HL-60 (cell line): ENCODE measurements at regions not wholly inside any gene's neighbourhood (a gene's known extent, or its start where the extent isn't known, plus 50 kb on each side); places are given as distances from the start of the nearest gene placed in this dataset.

ENCODE experiments used
- DNase-seq, 2 experiments: peaks; one replicate each; pipeline ENCODE4 v3.0.0-alpha.2; 2010 to 2020; ENCODE audit warnings: low read depth in 1 of 2, low spot score in 1 of 2
- H3K27ac ChIP-seq: fragments of 250-450 bp; sonication (Bioruptor Pico); replicated peaks from 2 replicates; pipeline ENCODE4 v1.5.1; 2020; ENCODE audit warnings: mild to moderate bottlenecking, moderate library complexity
- H3K27me3 ChIP-seq: fragments of 250-450 bp; sonication (Bioruptor Pico); 2 replicates; pipeline ENCODE4 v1.5.1; 2021; ENCODE audit warnings: mild to moderate bottlenecking, moderate library complexity; ENCODE audit not compliant: insufficient read depth, poor library complexity, severe bottlenecking
- H3K4me3 ChIP-seq: replicated peaks from 2 replicates; pipeline ENCODE4 v1.5.1; 2011; ENCODE audit warnings: mild to moderate bottlenecking, control low read depth, low read length; ENCODE audit not compliant: insufficient read depth
- GABPA ChIP-seq: IDR thresholded peaks from 2 replicates; pipeline ENCODE4 v1.6.1; 2012; ENCODE audit warnings: low read depth
- POLR2AphosphoS5 ChIP-seq: IDR thresholded peaks from 2 replicates; pipeline ENCODE4 v1.6.1; 2012; ENCODE audit warnings: low read depth
- SPI1 ChIP-seq: IDR thresholded peaks from 2 replicates; pipeline ENCODE4 v1.6.1; 2012; ENCODE audit warnings: low read depth, mild to moderate bottlenecking, borderline replicate concordance
- TF ChIP-seq, protein P1 (sequence below): IDR thresholded peaks from one replicate; pipeline ENCODE4 v1.5.1; 2011; ENCODE audit warnings: low read length, control low read depth, inconsistent platforms; ENCODE audit not compliant: insufficient read depth
- TF ChIP-seq, protein P2 (sequence below): IDR thresholded peaks from 2 replicates; pipeline ENCODE4 v1.6.1; 2012; ENCODE audit warnings: low read depth; ENCODE audit not compliant: insufficient replicate concordance

DNA sequence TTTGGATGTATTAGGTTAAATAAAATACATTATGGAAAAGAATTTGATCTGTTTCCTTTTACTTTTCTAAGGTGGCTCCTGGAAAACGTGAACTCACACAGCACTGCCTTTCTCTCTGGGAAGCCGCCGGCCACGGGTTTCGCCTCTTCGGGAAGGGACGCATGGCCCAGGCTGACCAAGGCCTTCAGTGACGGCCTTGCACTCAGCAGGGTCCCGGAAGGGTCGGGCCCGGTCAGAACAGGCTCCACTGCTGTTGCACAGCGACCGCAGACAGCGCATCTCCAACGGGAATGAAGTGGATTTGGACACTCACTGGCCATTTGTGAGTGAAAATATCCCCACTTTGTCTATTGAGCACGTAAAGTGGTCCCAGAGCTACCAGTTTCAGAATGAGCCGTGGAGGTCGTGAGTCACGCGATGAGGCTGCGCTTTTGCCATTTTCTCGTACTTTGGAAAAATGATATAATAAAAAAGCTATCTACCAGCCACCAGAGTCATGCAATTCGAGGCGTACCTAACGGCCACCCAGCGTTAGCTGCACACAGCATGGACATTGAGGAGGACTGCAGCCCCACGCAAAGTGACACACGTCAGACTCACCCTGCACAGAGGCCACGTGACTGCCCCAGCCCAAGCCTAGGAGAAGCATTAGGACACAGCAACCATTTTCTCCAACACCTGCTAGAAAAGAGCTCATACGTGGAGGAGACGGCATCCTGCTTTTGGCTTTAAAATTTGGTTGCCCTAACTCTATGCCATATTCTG, 244.3 kb downstream of the TTLL2 start:
- Histone ChIP-seq H3K27me3 (no peaks in the 10 kb centered on the region), H3K4me3 (no peak overlapping the region), H3K27ac (no peak overlapping the region)
- DNase-seq: no peak
- TF ChIP-seq, protein P1, sequence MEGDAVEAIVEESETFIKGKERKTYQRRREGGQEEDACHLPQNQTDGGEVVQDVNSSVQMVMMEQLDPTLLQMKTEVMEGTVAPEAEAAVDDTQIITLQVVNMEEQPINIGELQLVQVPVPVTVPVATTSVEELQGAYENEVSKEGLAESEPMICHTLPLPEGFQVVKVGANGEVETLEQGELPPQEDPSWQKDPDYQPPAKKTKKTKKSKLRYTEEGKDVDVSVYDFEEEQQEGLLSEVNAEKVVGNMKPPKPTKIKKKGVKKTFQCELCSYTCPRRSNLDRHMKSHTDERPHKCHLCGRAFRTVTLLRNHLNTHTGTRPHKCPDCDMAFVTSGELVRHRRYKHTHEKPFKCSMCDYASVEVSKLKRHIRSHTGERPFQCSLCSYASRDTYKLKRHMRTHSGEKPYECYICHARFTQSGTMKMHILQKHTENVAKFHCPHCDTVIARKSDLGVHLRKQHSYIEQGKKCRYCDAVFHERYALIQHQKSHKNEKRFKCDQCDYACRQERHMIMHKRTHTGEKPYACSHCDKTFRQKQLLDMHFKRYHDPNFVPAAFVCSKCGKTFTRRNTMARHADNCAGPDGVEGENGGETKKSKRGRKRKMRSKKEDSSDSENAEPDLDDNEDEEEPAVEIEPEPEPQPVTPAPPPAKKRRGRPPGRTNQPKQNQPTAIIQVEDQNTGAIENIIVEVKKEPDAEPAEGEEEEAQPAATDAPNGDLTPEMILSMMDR: no peak
- TF ChIP-seq GABPA: no peak
- TF ChIP-seq, protein P2, sequence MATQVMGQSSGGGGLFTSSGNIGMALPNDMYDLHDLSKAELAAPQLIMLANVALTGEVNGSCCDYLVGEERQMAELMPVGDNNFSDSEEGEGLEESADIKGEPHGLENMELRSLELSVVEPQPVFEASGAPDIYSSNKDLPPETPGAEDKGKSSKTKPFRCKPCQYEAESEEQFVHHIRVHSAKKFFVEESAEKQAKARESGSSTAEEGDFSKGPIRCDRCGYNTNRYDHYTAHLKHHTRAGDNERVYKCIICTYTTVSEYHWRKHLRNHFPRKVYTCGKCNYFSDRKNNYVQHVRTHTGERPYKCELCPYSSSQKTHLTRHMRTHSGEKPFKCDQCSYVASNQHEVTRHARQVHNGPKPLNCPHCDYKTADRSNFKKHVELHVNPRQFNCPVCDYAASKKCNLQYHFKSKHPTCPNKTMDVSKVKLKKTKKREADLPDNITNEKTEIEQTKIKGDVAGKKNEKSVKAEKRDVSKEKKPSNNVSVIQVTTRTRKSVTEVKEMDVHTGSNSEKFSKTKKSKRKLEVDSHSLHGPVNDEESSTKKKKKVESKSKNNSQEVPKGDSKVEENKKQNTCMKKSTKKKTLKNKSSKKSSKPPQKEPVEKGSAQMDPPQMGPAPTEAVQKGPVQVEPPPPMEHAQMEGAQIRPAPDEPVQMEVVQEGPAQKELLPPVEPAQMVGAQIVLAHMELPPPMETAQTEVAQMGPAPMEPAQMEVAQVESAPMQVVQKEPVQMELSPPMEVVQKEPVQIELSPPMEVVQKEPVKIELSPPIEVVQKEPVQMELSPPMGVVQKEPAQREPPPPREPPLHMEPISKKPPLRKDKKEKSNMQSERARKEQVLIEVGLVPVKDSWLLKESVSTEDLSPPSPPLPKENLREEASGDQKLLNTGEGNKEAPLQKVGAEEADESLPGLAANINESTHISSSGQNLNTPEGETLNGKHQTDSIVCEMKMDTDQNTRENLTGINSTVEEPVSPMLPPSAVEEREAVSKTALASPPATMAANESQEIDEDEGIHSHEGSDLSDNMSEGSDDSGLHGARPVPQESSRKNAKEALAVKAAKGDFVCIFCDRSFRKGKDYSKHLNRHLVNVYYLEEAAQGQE: no peak
- TF ChIP-seq SPI1: no peak
- no peak for TF ChIP-seq POLR2AphosphoS5

DNA sequence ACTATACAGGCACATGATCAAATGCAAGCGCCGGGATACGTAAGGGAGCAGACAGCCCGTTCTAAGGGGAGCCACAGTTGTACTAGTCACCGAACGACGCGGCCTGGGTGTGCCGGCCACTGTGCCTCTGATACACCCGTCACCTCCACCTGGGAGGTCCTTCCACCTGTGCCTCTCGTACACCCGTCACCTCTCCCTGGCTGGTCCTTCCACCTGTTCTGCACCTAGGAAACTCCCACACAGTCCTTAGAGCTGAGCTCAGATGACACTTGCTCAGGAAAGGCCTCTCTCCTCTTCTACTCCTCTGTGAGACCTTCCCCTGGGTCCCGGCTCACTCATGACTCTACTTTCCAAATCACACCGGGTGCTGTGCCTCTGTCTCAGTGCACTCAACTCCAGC, 245.0 kb downstream of the TTLL2 start:
- no peak overlapping the region for H3K27ac ChIP-seq
- H3K27me3 ChIP-seq: no peaks in the 10 kb centered on the region
- TF ChIP-seq, protein P2: no peak
- no peak for TF ChIP-seq SPI1
- TF ChIP-seq POLR2AphosphoS5: no peak
- no peak for TF ChIP-seq GABPA
- TF ChIP-seq, protein P1: no peak
- no peak for DNase-seq
- no peak overlapping the region for H3K4me3 ChIP-seq

GRCh38 chr6:167570460-167571400, 245.8 kb downstream of the TTLL2 start:
- no peak overlapping the region for H3K27ac ChIP-seq
- TF ChIP-seq SPI1 (no peak), GABPA (no peak), POLR2AphosphoS5 (no peak)
- TF ChIP-seq, protein P1: no peak
- TF ChIP-seq, protein P2: no peak
- DNase-seq: no peak
- no peaks in the 10 kb centered on the region for H3K27me3 ChIP-seq
- no peak overlapping the region for H3K4me3 ChIP-seq
